ENCODE measurements at regions not wholly inside any gene's neighbourhood (a gene's known extent, or its start where the extent isn't known, plus 50 kb on each side); places are given as distances from the start of the nearest gene placed in this dataset.

GRCh38 chr2:160912276-160912675 lies 248.0 kb upstream of the TANK start:
- no peak overlapping the region for H3K4me3 ChIP-seq (ENCODE audit: low read depth, low read length)
- H3K4me1 ChIP-seq (ENCODE audit: control insufficient read depth, insufficient read depth, low read length, unreplicated experiment) = peaks cover 30% of the 10 kb centered on the region
- no peaks in the 10 kb centered on the region for H3K36me3 ChIP-seq (ENCODE audit: insufficient read depth, low read length)
- no peak overlapping the region for H3K27ac ChIP-seq (ENCODE audit: low read depth, low read length)
- no peaks in the 10 kb centered on the region for H3K79me2 ChIP-seq (ENCODE audit: control insufficient read depth, insufficient read depth, low read length, unreplicated experiment)
- no peaks in the 10 kb centered on the region for H3K27me3 ChIP-seq (ENCODE audit: insufficient read depth, low read length)
- no peak overlapping the region for H2AFZ ChIP-seq (ENCODE audit: low read length, unreplicated experiment)

GRCh38 chr2:160913323-160913722 lies 246.9 kb upstream of the TANK start:
- Histone ChIP-seq H3K27me3 (ENCODE audit: insufficient read depth, low read length) (no peaks in the 10 kb centered on the region), H3K4me3 (ENCODE audit: low read depth, low read length) (no peak overlapping the region), H3K4me1 (ENCODE audit: control insufficient read depth, insufficient read depth, low read length, unreplicated experiment) (peaks cover 32% of the 10 kb centered on the region), H2AFZ (ENCODE audit: low read length, unreplicated experiment) (no peak overlapping the region), H3K27ac (ENCODE audit: low read depth, low read length) (no peak overlapping the region), H3K79me2 (ENCODE audit: control insufficient read depth, insufficient read depth, low read length, unreplicated experiment) (no peaks in the 10 kb centered on the region), H3K36me3 (ENCODE audit: insufficient read depth, low read length) (no peaks in the 10 kb centered on the region)

GRCh38 chr2:160914217-160914616 lies 246.0 kb upstream of the TANK start:
- Histone ChIP-seq H3K4me3 (ENCODE audit: low read depth, low read length) (no peak overlapping the region), H3K27ac (ENCODE audit: low read depth, low read length) (no peak overlapping the region), H3K79me2 (ENCODE audit: control insufficient read depth, insufficient read depth, low read length, unreplicated experiment) (no peaks in the 10 kb centered on the region), H3K4me1 (ENCODE audit: control insufficient read depth, insufficient read depth, low read length, unreplicated experiment) (peaks cover 41% of the 10 kb centered on the region), H3K27me3 (ENCODE audit: insufficient read depth, low read length) (no peaks in the 10 kb centered on the region), H3K36me3 (ENCODE audit: insufficient read depth, low read length) (no peaks in the 10 kb centered on the region), H2AFZ (ENCODE audit: low read length, unreplicated experiment) (no peak overlapping the region)

- Histone ChIP-seq H3K27me3 (ENCODE audit: insufficient read depth, low read length) (no peaks in the 10 kb centered on the region), H3K79me2 (ENCODE audit: control insufficient read depth, insufficient read depth, low read length, unreplicated experiment) (no peaks in the 10 kb centered on the region), H3K4me1 (ENCODE audit: control insufficient read depth, insufficient read depth, low read length, unreplicated experiment) (peaks cover 39% of the 10 kb centered on the region), H3K27ac (ENCODE audit: low read depth, low read length) (no peak overlapping the region), H3K36me3 (ENCODE audit: insufficient read depth, low read length) (no peaks in the 10 kb centered on the region), H2AFZ (ENCODE audit: low read length, unreplicated experiment) (no peak overlapping the region), H3K4me3 (ENCODE audit: low read depth, low read length) (no peak overlapping the region)
These were observed 243.9 kb upstream of the TANK start for GRCh38 chr2:160916300-160916699.

GRCh38 chr2:160917850-160918249 lies 242.4 kb upstream of the TANK start:
- no peaks in the 10 kb centered on the region for H3K27me3 ChIP-seq (ENCODE audit: insufficient read depth, low read length)
- no peaks in the 10 kb centered on the region for H3K36me3 ChIP-seq (ENCODE audit: insufficient read depth, low read length)
- no peaks in the 10 kb centered on the region for H3K79me2 ChIP-seq (ENCODE audit: control insufficient read depth, insufficient read depth, low read length, unreplicated experiment)
- H3K4me1 ChIP-seq (ENCODE audit: control insufficient read depth, insufficient read depth, low read length, unreplicated experiment) = peaks cover 38% of the 10 kb centered on the region
- H2AFZ ChIP-seq (ENCODE audit: low read length, unreplicated experiment) = no peak overlapping the region
- no peak overlapping the region for H3K27ac ChIP-seq (ENCODE audit: low read depth, low read length)
- no peak overlapping the region for H3K4me3 ChIP-seq (ENCODE audit: low read depth, low read length)

- no peaks in the 10 kb centered on the region for H3K27me3 ChIP-seq (ENCODE audit: insufficient read depth, low read length)
- no peak overlapping the region for H2AFZ ChIP-seq (ENCODE audit: low read length, unreplicated experiment)
These were observed 242.0 kb upstream of the TANK start for GRCh38 chr2:160918258-160918657.

GRCh38 chr2:160918906-160919503 lies 241.2 kb upstream of the TANK start:
- Histone ChIP-seq H3K27ac (ENCODE audit: low read depth, low read length) (no peak overlapping the region), H3K4me3 (ENCODE audit: low read depth, low read length) (no peak overlapping the region), H3K4me1 (ENCODE audit: control insufficient read depth, insufficient read depth, low read length, unreplicated experiment) (peaks cover 38% of the 10 kb centered on the region), H2AFZ (ENCODE audit: low read length, unreplicated experiment) (peak overlapping the region; percentile 11), H3K79me2 (ENCODE audit: control insufficient read depth, insufficient read depth, low read length, unreplicated experiment) (no peaks in the 10 kb centered on the region), H3K36me3 (ENCODE audit: insufficient read depth, low read length) (no peaks in the 10 kb centered on the region), H3K27me3 (ENCODE audit: insufficient read depth, low read length) (no peaks in the 10 kb centered on the region)

More at GRCh38 chr2:160918258-160918657, 242.0 kb upstream of the TANK start:
- H3K4me3 ChIP-seq (ENCODE audit: low read depth, low read length) = no peak overlapping the region
- no peak overlapping the region for H3K27ac ChIP-seq (ENCODE audit: low read depth, low read length)
- H3K4me1 ChIP-seq (ENCODE audit: control insufficient read depth, insufficient read depth, low read length, unreplicated experiment) = peaks cover 38% of the 10 kb centered on the region
- no peaks in the 10 kb centered on the region for H3K36me3 ChIP-seq (ENCODE audit: insufficient read depth, low read length)
- H3K79me2 ChIP-seq (ENCODE audit: control insufficient read depth, insufficient read depth, low read length, unreplicated experiment) = no peaks in the 10 kb centered on the region

- Histone ChIP-seq H3K27me3 (ENCODE audit: insufficient read depth, low read length) (no peaks in the 10 kb centered on the region), H3K4me1 (ENCODE audit: control insufficient read depth, insufficient read depth, low read length, unreplicated experiment) (peaks cover 38% of the 10 kb centered on the region), H3K36me3 (ENCODE audit: insufficient read depth, low read length) (no peaks in the 10 kb centered on the region), H3K79me2 (ENCODE audit: control insufficient read depth, insufficient read depth, low read length, unreplicated experiment) (no peaks in the 10 kb centered on the region), H3K27ac (ENCODE audit: low read depth, low read length) (peak overlapping the region; percentile 87), H2AFZ (ENCODE audit: low read length, unreplicated experiment) (peak overlapping the region; percentile 86), H3K4me3 (ENCODE audit: low read depth, low read length) (peak overlapping the region; percentile 52; the same call in 1 of the 2 replicates)
These were observed 240.2 kb upstream of the TANK start for GRCh38 chr2:160920061-160920460.

GRCh38 chr2:160920791-160921303 lies 239.4 kb upstream of the TANK start:
- Histone ChIP-seq H3K27me3 (ENCODE audit: insufficient read depth, low read length) (no peaks in the 10 kb centered on the region), H2AFZ (ENCODE audit: low read length, unreplicated experiment) (peak overlapping the region; percentile 92), H3K4me1 (ENCODE audit: control insufficient read depth, insufficient read depth, low read length, unreplicated experiment) (peaks cover 38% of the 10 kb centered on the region), H3K36me3 (ENCODE audit: insufficient read depth, low read length) (no peaks in the 10 kb centered on the region), H3K79me2 (ENCODE audit: control insufficient read depth, insufficient read depth, low read length, unreplicated experiment) (no peaks in the 10 kb centered on the region), H3K4me3 (ENCODE audit: low read depth, low read length) (peak overlapping the region; percentile 52), H3K27ac (ENCODE audit: low read depth, low read length) (peak overlapping the region; percentile 87)

- Histone ChIP-seq H3K79me2 (ENCODE audit: control insufficient read depth, insufficient read depth, low read length, unreplicated experiment) (no peaks in the 10 kb centered on the region), H3K36me3 (ENCODE audit: insufficient read depth, low read length) (no peaks in the 10 kb centered on the region), H3K4me3 (ENCODE audit: low read depth, low read length) (peak overlapping the region; percentile 52), H3K27ac (ENCODE audit: low read depth, low read length) (peak overlapping the region; percentile 87), H3K4me1 (ENCODE audit: control insufficient read depth, insufficient read depth, low read length, unreplicated experiment) (peaks cover 38% of the 10 kb centered on the region), H2AFZ (ENCODE audit: low read length, unreplicated experiment) (peak overlapping the region; percentile 92), H3K27me3 (ENCODE audit: insufficient read depth, low read length) (no peaks in the 10 kb centered on the region)
These were observed 238.8 kb upstream of the TANK start for GRCh38 chr2:160921386-160921964.

GRCh38 chr2:160924936-160925353 lies 235.3 kb upstream of the TANK start:
- H3K36me3 ChIP-seq (ENCODE audit: insufficient read depth, low read length) = no peaks in the 10 kb centered on the region
- H3K4me3 ChIP-seq (ENCODE audit: low read depth, low read length) = no peak overlapping the region
- H3K4me1 ChIP-seq (ENCODE audit: control insufficient read depth, insufficient read depth, low read length, unreplicated experiment) = peaks cover 42% of the 10 kb centered on the region
- no peaks in the 10 kb centered on the region for H3K27me3 ChIP-seq (ENCODE audit: insufficient read depth, low read length)
- no peak overlapping the region for H3K27ac ChIP-seq (ENCODE audit: low read depth, low read length)
- H3K79me2 ChIP-seq (ENCODE audit: control insufficient read depth, insufficient read depth, low read length, unreplicated experiment) = no peaks in the 10 kb centered on the region
- no peak overlapping the region for H2AFZ ChIP-seq (ENCODE audit: low read length, unreplicated experiment)

Measured in ACC112 (cell line).